ENCODE measurements at regions not wholly inside any gene's neighbourhood (a gene's known extent, or its start where the extent isn't known, plus 50 kb on each side); places are given as distances from the start of the nearest gene placed in this dataset.

DNA sequence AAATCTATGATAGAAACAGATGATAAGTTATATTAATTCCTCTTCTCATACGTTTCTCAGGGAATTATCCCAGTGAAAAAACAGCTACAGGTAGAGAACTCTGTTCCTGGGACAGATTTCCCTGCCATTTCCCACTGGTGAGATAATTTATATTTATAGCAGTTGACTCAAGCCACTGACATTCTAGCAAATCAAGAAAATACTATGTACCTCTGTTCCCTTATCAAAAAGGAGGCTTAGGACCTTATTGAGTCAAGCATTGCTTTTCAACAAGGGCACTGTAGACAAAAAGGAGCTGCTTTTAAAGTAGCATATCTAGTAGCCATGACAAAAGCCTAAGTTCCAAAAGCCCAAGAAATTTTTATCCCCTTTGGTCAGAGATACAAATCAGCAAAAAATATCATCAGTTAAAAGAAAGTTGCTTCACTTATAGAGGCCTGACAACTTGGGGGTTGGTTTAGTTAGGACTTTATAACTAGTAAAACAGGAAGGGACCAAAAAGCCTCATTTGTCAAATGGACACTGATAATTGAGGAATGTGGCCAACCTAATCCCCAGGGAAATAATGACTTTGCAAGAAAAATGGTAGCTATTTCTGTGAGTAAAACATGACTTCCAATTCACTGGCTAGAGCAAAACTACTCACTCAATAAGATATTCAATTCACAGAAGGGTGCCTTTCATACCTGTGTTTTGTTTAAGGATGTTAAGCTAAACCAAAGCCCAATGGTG is 652.5 kb downstream of the SLITRK1 start:
- TF ChIP-seq EZH2phosphoT487 (IDR thresholded peaks at IDR 0.05; ENCODE audit: unreplicated experiment) (no peak), EZH2 (IDR thresholded peaks at IDR 0.05; ENCODE audit: low read depth, unreplicated experiment) (no peak), REST (IDR thresholded peaks at IDR 0.05; ENCODE audit: unreplicated experiment) (no peak), NANOG (IDR thresholded peaks at IDR 0.05; ENCODE audit: borderline replicate concordance) (no peak), POLR2AphosphoS5 (IDR thresholded peaks at IDR 0.05; ENCODE audit: low read depth) (no peak), CREB1 (CRISPR knock-in tag; IDR thresholded peaks at IDR 0.05; ENCODE audit: low read depth) (no peak), ZNF331 (CRISPR knock-in tag; IDR thresholded peaks at IDR 0.05; ENCODE audit: low read depth) (no peak), STAT1 (IDR thresholded peaks at IDR 0.05; ENCODE audit: unreplicated experiment) (no peak), JUNB (IDR thresholded peaks at IDR 0.05; ENCODE audit: unreplicated experiment) (no peak)
- TF ChIP-seq, protein P1, sequence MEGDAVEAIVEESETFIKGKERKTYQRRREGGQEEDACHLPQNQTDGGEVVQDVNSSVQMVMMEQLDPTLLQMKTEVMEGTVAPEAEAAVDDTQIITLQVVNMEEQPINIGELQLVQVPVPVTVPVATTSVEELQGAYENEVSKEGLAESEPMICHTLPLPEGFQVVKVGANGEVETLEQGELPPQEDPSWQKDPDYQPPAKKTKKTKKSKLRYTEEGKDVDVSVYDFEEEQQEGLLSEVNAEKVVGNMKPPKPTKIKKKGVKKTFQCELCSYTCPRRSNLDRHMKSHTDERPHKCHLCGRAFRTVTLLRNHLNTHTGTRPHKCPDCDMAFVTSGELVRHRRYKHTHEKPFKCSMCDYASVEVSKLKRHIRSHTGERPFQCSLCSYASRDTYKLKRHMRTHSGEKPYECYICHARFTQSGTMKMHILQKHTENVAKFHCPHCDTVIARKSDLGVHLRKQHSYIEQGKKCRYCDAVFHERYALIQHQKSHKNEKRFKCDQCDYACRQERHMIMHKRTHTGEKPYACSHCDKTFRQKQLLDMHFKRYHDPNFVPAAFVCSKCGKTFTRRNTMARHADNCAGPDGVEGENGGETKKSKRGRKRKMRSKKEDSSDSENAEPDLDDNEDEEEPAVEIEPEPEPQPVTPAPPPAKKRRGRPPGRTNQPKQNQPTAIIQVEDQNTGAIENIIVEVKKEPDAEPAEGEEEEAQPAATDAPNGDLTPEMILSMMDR (conservative IDR thresholded peaks at IDR 0.05; ENCODE audit: low read depth in 2 of 2), result no peak
- TF ChIP-seq, protein P2, sequence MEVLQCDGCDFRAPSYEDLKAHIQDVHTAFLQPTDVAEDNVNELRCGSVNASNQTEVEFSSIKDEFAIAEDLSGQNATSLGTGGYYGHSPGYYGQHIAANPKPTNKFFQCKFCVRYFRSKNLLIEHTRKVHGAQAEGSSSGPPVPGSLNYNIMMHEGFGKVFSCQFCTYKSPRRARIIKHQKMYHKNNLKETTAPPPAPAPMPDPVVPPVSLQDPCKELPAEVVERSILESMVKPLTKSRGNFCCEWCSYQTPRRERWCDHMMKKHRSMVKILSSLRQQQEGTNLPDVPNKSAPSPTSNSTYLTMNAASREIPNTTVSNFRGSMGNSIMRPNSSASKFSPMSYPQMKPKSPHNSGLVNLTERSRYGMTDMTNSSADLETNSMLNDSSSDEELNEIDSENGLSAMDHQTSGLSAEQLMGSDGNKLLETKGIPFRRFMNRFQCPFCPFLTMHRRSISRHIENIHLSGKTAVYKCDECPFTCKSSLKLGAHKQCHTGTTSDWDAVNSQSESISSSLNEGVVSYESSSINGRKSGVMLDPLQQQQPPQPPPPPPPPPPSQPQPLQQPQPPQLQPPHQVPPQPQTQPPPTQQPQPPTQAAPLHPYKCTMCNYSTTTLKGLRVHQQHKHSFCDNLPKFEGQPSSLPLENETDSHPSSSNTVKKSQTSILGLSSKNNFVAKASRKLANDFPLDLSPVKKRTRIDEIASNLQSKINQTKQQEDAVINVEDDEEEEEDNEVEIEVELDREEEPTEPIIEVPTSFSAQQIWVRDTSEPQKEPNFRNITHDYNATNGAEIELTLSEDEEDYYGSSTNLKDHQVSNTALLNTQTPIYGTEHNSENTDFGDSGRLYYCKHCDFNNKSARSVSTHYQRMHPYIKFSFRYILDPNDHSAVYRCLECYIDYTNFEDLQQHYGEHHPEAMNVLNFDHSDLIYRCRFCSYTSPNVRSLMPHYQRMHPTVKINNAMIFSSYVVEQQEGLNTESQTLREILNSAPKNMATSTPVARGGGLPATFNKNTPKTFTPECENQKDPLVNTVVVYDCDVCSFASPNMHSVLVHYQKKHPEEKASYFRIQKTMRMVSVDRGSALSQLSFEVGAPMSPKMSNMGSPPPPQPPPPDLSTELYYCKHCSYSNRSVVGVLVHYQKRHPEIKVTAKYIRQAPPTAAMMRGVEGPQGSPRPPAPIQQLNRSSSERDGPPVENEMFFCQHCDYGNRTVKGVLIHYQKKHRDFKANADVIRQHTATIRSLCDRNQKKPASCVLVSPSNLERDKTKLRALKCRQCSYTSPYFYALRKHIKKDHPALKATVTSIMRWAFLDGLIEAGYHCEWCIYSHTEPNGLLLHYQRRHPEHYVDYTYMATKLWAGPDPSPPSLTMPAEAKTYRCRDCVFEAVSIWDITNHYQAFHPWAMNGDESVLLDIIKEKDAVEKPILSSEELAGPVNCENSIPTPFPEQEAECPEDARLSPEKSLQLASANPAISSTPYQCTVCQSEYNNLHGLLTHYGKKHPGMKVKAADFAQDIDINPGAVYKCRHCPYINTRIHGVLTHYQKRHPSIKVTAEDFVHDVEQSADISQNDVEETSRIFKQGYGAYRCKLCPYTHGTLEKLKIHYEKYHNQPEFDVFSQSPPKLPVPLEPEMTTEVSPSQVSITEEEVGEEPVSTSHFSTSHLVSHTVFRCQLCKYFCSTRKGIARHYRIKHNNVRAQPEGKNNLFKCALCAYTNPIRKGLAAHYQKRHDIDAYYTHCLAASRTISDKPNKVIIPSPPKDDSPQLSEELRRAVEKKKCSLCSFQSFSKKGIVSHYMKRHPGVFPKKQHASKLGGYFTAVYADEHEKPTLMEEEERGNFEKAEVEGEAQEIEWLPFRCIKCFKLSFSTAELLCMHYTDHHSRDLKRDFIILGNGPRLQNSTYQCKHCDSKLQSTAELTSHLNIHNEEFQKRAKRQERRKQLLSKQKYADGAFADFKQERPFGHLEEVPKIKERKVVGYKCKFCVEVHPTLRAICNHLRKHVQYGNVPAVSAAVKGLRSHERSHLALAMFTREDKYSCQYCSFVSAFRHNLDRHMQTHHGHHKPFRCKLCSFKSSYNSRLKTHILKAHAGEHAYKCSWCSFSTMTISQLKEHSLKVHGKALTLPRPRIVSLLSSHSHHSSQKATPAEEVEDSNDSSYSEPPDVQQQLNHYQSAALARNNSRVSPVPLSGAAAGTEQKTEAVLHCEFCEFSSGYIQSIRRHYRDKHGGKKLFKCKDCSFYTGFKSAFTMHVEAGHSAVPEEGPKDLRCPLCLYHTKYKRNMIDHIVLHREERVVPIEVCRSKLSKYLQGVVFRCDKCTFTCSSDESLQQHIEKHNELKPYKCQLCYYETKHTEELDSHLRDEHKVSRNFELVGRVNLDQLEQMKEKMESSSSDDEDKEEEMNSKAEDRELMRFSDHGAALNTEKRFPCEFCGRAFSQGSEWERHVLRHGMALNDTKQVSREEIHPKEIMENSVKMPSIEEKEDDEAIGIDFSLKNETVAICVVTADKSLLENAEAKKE (CRISPR knock-in tag; IDR thresholded peaks at IDR 0.05), result no peak
- TF ChIP-seq, protein P3, sequence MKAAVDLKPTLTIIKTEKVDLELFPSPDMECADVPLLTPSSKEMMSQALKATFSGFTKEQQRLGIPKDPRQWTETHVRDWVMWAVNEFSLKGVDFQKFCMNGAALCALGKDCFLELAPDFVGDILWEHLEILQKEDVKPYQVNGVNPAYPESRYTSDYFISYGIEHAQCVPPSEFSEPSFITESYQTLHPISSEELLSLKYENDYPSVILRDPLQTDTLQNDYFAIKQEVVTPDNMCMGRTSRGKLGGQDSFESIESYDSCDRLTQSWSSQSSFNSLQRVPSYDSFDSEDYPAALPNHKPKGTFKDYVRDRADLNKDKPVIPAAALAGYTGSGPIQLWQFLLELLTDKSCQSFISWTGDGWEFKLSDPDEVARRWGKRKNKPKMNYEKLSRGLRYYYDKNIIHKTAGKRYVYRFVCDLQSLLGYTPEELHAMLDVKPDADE (IDR thresholded peaks at IDR 0.05), result no peak
